ENCODE measurements at regions not wholly inside any gene's neighbourhood (a gene's known extent, or its start where the extent isn't known, plus 50 kb on each side); places are given as distances from the start of the nearest gene placed in this dataset.
"Not testable (repeated sequence)": the region's sequence is repeated elsewhere in the genome, so short reads cannot be mapped to it uniquely, and the experiment has no call there.

GRCh38 chr14:43587183-43587582 lies 919.9 kb downstream of the FSCB start:
- Histone ChIP-seq H3K36me3 (ENCODE audit: control insufficient read depth, insufficient read depth, low read length) (no peaks in the 10 kb centered on the region), H3K4me3 (ENCODE audit: extremely low read depth, insufficient read depth, low read length, poor library complexity, severe bottlenecking) (no peak overlapping the region), H3K4me1 (ENCODE audit: control insufficient read depth, insufficient read depth, low read length, poor library complexity, severe bottlenecking) (no peaks in the 10 kb centered on the region), H3K9me3 (ENCODE audit: control insufficient read depth, low read length) (peaks cover 2% of the 10 kb centered on the region), H3K27ac (ENCODE audit: low read depth, low read length, severe bottlenecking) (no peak overlapping the region)
- WGBS, 2 experiments (ENCODE audit: insufficient coverage in 2 of 2), result 17 to 28% methylated on average over 2 to 3 of the region's 3 CpGs

DNA sequence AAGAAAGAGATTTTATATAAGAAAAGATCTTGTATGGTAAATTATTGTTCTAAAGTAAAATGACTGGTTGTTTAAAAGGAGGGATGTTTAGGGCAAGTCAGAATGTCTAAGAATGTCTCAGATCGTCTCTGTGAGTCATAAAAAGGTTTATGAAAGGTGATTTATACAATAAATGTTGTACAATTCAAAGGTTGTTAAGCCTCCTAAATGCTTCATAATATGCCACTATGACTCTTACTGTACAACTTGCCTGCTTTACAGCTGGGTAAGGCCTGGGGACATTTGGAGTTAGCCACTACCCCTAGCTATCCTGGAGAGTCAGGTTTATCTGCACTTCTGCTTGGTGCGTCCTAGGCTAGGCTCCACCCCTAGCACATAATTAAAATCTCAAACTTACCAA lies 927.4 kb downstream of the FSCB start:
- Histone ChIP-seq H3K27ac (ENCODE audit: low read depth, low read length, severe bottlenecking) (no peak overlapping the region), H3K4me3 (ENCODE audit: extremely low read depth, insufficient read depth, low read length, poor library complexity, severe bottlenecking) (no peak overlapping the region), H3K9me3 (ENCODE audit: control insufficient read depth, low read length) (peaks cover 17% of the 10 kb centered on the region), H3K4me1 (ENCODE audit: control insufficient read depth, insufficient read depth, low read length, poor library complexity, severe bottlenecking) (no peaks in the 10 kb centered on the region), H3K36me3 (ENCODE audit: control insufficient read depth, insufficient read depth, low read length) (no peaks in the 10 kb centered on the region)
- WGBS, 2 experiments (ENCODE audit: insufficient coverage in 2 of 2), result 80% methylated on average over 1 of the region's 2 CpGs; no CpG with 5 or more reads in 1 of the 2 experiments

DNA sequence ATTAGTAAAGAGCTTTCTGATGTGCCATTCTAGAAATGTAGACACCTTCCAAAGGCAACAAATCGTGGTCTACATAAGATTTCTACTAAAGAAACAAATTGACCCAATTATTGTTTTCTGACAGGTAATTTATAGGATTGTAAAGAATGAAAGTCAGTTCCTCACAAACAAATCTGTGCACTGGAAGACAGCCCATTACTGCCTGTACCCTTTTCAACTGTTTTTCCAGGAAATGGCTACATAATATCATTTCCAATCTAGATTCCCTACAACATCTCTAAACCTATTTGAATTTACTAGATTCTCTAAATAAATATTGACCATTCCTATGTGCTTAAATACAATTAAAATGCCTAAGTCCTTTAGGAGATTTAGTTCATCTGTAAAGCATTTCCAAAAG lies 939.1 kb downstream of the FSCB start:
- Histone ChIP-seq H3K4me3 (ENCODE audit: extremely low read depth, insufficient read depth, low read length, poor library complexity, severe bottlenecking) (no peak overlapping the region), H3K9me3 (ENCODE audit: control insufficient read depth, low read length) (no peaks in the 10 kb centered on the region)
- WGBS, 2 experiments (ENCODE audit: insufficient coverage in 2 of 2), result no CpG with 5 or more reads among the region's 1 CpG

DNA sequence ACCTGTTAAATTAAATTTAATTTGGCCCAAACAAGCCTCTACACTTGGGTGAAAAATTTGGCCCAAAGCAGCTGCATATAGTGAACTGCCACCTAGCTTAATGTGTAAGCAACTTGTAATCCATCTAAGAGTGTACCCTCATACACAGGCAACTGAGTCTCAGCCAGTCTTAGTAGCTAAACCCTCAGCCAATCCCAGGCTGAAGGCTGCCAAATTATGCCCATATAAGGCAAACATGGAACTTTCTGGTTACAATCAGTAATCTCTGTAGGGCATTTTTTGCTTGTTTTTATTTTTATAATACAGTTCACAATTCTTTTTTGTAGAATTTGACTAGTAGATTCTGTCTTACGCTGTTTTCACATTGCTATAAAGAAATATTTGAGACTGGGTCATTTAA lies 958.7 kb downstream of the FSCB start:
- Histone ChIP-seq H3K4me1 (ENCODE audit: control insufficient read depth, insufficient read depth, low read length, poor library complexity, severe bottlenecking) (no peaks in the 10 kb centered on the region), H3K27ac (ENCODE audit: low read depth, low read length, severe bottlenecking) (no peak overlapping the region), H3K9me3 (ENCODE audit: control insufficient read depth, low read length) (no peaks in the 10 kb centered on the region), H3K36me3 (ENCODE audit: control insufficient read depth, insufficient read depth, low read length) (no peaks in the 10 kb centered on the region), H3K4me3 (ENCODE audit: extremely low read depth, insufficient read depth, low read length, poor library complexity, severe bottlenecking) (no peak overlapping the region)
- no CpG with 5 or more reads among the region's 1 CpG for WGBS, 2 experiments (ENCODE audit: insufficient coverage in 2 of 2)

More for the DNA sequence above, 939.1 kb downstream of the FSCB start:
- Histone ChIP-seq H3K27ac (ENCODE audit: low read depth, low read length, severe bottlenecking) (no peak overlapping the region), H3K4me1 (ENCODE audit: control insufficient read depth, insufficient read depth, low read length, poor library complexity, severe bottlenecking) (no peaks in the 10 kb centered on the region), H3K36me3 (ENCODE audit: control insufficient read depth, insufficient read depth, low read length) (no peaks in the 10 kb centered on the region)

- H3K4me1 ChIP-seq (ENCODE audit: control insufficient read depth, insufficient read depth, low read length, poor library complexity, severe bottlenecking); H3K36me3 ChIP-seq (ENCODE audit: control insufficient read depth, insufficient read depth, low read length); H3K4me3 ChIP-seq (ENCODE audit: extremely low read depth, insufficient read depth, low read length, poor library complexity, severe bottlenecking); H3K9me3 ChIP-seq (ENCODE audit: control insufficient read depth, low read length); H3K27ac ChIP-seq (ENCODE audit: low read depth, low read length, severe bottlenecking): not testable (repeated sequence)
- WGBS, 2 experiments (ENCODE audit: insufficient coverage in 2 of 2), result 90 to 100% methylated on average over 1 to 2 of the region's 2 CpGs
Observed at GRCh38 chr14:43547596-43547995, 959.5 kb downstream of the FSCB start.

DNA sequence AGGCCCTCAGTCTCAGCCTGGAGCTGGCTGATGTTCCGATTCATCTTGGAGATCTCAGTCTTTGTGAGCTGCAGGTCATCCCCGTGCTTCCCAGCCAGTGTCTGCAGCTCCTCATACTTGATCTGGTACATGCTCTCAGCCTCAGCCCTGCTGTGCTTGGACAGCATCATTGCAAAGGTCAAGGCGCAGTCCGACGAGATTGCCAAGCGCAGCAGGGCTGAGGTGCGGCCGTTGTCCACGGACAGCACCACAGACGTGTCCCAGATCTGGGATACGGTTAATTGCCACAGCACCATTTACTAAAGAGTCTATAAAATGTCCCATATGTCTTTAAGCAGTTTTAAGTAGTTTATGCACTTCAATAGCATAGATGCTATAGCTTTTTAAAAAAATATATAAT lies 965.7 kb downstream of the FSCB start:
- no peak overlapping the region for H3K27ac ChIP-seq (ENCODE audit: low read depth, low read length, severe bottlenecking)
- WGBS, 2 experiments (ENCODE audit: insufficient coverage in 2 of 2), result 94 to 96% methylated on average over 2 to 6 of the region's 11 CpGs
- H3K36me3 ChIP-seq (ENCODE audit: control insufficient read depth, insufficient read depth, low read length), result no peaks in the 10 kb centered on the region
- no peak overlapping the region for H3K4me3 ChIP-seq (ENCODE audit: extremely low read depth, insufficient read depth, low read length, poor library complexity, severe bottlenecking)
- no peaks in the 10 kb centered on the region for H3K9me3 ChIP-seq (ENCODE audit: control insufficient read depth, low read length)
- H3K4me1 ChIP-seq (ENCODE audit: control insufficient read depth, insufficient read depth, low read length, poor library complexity, severe bottlenecking), result no peaks in the 10 kb centered on the region

- H3K4me1 ChIP-seq (ENCODE audit: control insufficient read depth, insufficient read depth, low read length, poor library complexity, severe bottlenecking), result no peaks in the 10 kb centered on the region
- WGBS, 2 experiments (ENCODE audit: insufficient coverage in 2 of 2), result 86 to 87% methylated on average over 13 of the region's 13 CpGs
- H3K9me3 ChIP-seq (ENCODE audit: control insufficient read depth, low read length), result no peaks in the 10 kb centered on the region
- no peak overlapping the region for H3K27ac ChIP-seq (ENCODE audit: low read depth, low read length, severe bottlenecking)
- no peak overlapping the region for H3K4me3 ChIP-seq (ENCODE audit: extremely low read depth, insufficient read depth, low read length, poor library complexity, severe bottlenecking)
- no peaks in the 10 kb centered on the region for H3K36me3 ChIP-seq (ENCODE audit: control insufficient read depth, insufficient read depth, low read length)
Observed at GRCh38 chr14:43540948-43541347, 966.1 kb downstream of the FSCB start.

GRCh38 chr14:43539210-43539609 lies 967.9 kb downstream of the FSCB start:
- no peaks in the 10 kb centered on the region for H3K36me3 ChIP-seq (ENCODE audit: control insufficient read depth, insufficient read depth, low read length)
- H3K9me3 ChIP-seq (ENCODE audit: control insufficient read depth, low read length), result no peaks in the 10 kb centered on the region
- no peak overlapping the region for H3K4me3 ChIP-seq (ENCODE audit: extremely low read depth, insufficient read depth, low read length, poor library complexity, severe bottlenecking)
- no peak overlapping the region for H3K27ac ChIP-seq (ENCODE audit: low read depth, low read length, severe bottlenecking)
- 48 to 64% methylated on average over 6 of the region's 6 CpGs for WGBS, 2 experiments (ENCODE audit: insufficient coverage in 2 of 2)
- no peaks in the 10 kb centered on the region for H3K4me1 ChIP-seq (ENCODE audit: control insufficient read depth, insufficient read depth, low read length, poor library complexity, severe bottlenecking)

GRCh38 chr14:43535231-43535838 lies 971.7 kb downstream of the FSCB start:
- Histone ChIP-seq H3K27ac (ENCODE audit: low read depth, low read length, severe bottlenecking) (no peak overlapping the region), H3K9me3 (ENCODE audit: control insufficient read depth, low read length) (no peaks in the 10 kb centered on the region), H3K4me1 (ENCODE audit: control insufficient read depth, insufficient read depth, low read length, poor library complexity, severe bottlenecking) (no peaks in the 10 kb centered on the region), H3K36me3 (ENCODE audit: control insufficient read depth, insufficient read depth, low read length) (no peaks in the 10 kb centered on the region), H3K4me3 (ENCODE audit: extremely low read depth, insufficient read depth, low read length, poor library complexity, severe bottlenecking) (no peak overlapping the region)
- WGBS, 2 experiments (ENCODE audit: insufficient coverage in 2 of 2), result 91 to 93% methylated on average over 14 to 17 of the region's 18 CpGs

DNA sequence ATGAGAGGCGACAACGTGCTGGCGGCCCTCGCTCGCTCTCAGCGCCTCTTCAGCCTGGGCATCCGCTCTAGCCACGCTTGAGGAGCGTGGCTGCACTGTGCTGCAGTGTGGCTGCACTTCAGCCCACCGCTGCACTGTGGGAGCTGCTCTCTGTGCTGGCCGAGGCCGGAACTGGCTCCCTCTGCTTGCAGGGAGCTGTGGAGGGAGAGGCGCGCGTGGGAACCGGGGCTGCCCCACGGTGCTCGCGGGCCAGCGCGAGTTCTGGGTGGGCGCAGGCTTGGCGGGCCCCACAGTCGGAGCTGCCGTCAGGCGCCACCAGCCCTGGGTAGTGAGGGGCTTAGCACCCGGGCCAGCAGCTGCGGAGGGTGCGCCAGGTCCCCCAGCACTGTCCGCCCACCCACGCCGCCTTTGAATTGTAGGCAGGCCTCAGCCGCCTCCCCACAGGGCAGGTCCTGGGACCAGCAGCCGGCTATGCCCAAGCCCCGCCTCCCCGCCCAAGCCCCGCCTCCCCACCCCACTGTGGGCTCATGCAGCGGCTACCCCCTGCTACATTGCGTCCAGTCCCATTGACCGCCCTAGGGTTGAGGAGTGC lies 974.2 kb downstream of the FSCB start:
- Histone ChIP-seq H3K36me3 (ENCODE audit: control insufficient read depth, insufficient read depth, low read length) (no peaks in the 10 kb centered on the region), H3K27ac (ENCODE audit: low read depth, low read length, severe bottlenecking) (no peak overlapping the region), H3K9me3 (ENCODE audit: control insufficient read depth, low read length) (no peaks in the 10 kb centered on the region), H3K4me1 (ENCODE audit: control insufficient read depth, insufficient read depth, low read length, poor library complexity, severe bottlenecking) (no peaks in the 10 kb centered on the region), H3K4me3 (ENCODE audit: extremely low read depth, insufficient read depth, low read length, poor library complexity, severe bottlenecking) (no peak overlapping the region)
- 92% methylated on average over 22 to 37 of the region's 40 CpGs for WGBS, 2 experiments (ENCODE audit: insufficient coverage in 2 of 2)

GRCh38 chr14:43528321-43528720 lies 978.8 kb downstream of the FSCB start:
- Histone ChIP-seq H3K4me3 (ENCODE audit: extremely low read depth, insufficient read depth, low read length, poor library complexity, severe bottlenecking) (no peak overlapping the region), H3K36me3 (ENCODE audit: control insufficient read depth, insufficient read depth, low read length) (no peaks in the 10 kb centered on the region), H3K4me1 (ENCODE audit: control insufficient read depth, insufficient read depth, low read length, poor library complexity, severe bottlenecking) (no peaks in the 10 kb centered on the region), H3K9me3 (ENCODE audit: control insufficient read depth, low read length) (no peaks in the 10 kb centered on the region), H3K27ac (ENCODE audit: low read depth, low read length, severe bottlenecking) (no peak overlapping the region)
- 90% methylated on average over 2 of the region's 5 CpGs; no CpG with 5 or more reads in 1 of the 2 experiments for WGBS, 2 experiments (ENCODE audit: insufficient coverage in 2 of 2)
